ENCODE measurements at regions not wholly inside any gene's neighbourhood (a gene's known extent, or its start where the extent isn't known, plus 50 kb on each side); places are given as distances from the start of the nearest gene placed in this dataset.

DNA sequence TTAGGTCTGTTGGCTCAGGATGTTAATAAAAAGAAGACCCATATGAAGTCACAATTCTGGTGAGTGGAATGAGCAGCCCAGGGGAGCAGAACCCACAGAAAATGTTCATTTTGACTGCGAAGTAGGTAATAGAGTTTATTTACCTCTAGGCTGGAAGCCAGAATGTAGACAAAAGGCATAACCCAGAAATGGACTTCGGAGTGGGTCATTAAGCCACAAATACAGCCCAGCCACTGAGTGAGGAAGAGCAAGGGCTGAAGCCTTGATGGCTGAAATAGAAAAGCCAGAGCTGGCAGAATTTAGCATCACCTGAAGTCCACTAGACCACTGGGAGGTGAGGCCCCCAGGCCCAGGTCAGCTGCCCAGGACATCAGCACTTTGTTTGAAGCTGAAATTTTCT, 168.0 kb downstream of the NXNL2 start:
- TF ChIP-seq, protein P1, sequence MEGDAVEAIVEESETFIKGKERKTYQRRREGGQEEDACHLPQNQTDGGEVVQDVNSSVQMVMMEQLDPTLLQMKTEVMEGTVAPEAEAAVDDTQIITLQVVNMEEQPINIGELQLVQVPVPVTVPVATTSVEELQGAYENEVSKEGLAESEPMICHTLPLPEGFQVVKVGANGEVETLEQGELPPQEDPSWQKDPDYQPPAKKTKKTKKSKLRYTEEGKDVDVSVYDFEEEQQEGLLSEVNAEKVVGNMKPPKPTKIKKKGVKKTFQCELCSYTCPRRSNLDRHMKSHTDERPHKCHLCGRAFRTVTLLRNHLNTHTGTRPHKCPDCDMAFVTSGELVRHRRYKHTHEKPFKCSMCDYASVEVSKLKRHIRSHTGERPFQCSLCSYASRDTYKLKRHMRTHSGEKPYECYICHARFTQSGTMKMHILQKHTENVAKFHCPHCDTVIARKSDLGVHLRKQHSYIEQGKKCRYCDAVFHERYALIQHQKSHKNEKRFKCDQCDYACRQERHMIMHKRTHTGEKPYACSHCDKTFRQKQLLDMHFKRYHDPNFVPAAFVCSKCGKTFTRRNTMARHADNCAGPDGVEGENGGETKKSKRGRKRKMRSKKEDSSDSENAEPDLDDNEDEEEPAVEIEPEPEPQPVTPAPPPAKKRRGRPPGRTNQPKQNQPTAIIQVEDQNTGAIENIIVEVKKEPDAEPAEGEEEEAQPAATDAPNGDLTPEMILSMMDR (IDR thresholded peaks at IDR 0.05; ENCODE audit: borderline replicate concordance): no peak
- Histone ChIP-seq H3K4me1 (peaks cover 3% of the 10 kb centered on the region), H3K27ac (replicated peaks) (no peak overlapping the region), H3K4me3 (no peak overlapping the region), H3K27me3 (ENCODE audit: low read depth) (peaks cover 8% of the 10 kb centered on the region), H3K9me3 (replicated peaks) (no peaks in the 10 kb centered on the region), H3K36me3 (no peaks in the 10 kb centered on the region)
- DNase-seq: no peak
- intact Hi-C loops (cut with micrococcal nuclease): no loop called here

DNA sequence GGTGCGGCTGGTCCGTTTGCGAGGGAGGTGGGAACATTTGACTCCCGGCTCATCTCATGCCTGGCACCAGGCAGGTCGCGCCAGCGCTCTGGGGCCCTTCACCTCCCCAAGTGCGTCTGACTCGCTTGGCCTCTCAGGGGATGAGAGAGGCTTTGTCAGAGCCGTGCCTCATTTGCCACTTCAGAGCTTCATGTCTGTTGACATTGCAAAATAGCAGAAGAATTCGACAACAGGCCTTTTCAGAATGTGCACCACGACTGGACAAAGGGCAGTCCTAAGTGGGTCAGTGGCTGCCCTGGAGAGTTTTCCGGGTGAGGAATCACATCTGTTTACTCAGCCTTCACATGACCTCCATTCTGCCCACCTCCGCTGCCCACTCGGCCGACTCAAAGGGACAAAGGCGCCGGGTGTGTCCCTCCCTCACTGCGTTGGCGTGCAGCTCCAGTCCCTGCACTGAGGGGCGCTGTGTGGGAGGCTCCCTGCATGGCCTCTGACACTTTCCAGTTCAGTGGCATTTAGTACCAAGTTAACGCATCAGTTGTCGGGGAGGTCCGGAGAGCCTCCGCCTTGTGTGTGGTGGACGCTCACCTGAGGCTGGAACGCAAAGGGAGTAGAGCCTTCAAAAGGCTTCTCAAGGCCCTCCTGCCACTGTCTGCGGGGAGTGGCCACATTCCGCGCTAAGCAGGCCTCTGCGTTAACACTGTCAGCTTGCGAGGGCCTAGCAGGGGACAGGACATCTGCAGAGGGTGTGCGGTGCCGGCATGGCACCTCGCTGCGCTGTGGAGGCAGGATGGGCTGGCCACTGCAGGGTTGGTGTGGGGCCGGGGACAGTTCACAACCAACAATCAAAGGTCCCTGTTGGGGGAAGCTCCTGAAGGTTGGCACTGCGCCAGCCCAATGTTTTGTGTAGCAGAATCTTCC, 171.5 kb downstream of the NXNL2 start:
- intact Hi-C loops (cut with micrococcal nuclease): no loop called here
- no peaks in the 10 kb centered on the region for H3K27me3 ChIP-seq (ENCODE audit: low read depth)
- no peak overlapping the region for H3K27ac ChIP-seq (replicated peaks)
- no peaks in the 10 kb centered on the region for H3K4me1 ChIP-seq
- H3K4me3 ChIP-seq: no peak overlapping the region
- TF ChIP-seq, protein P1 (IDR thresholded peaks at IDR 0.05; ENCODE audit: borderline replicate concordance): no peak
- H3K9me3 ChIP-seq (replicated peaks): no peaks in the 10 kb centered on the region
- DNase-seq: no peak
- no peaks in the 10 kb centered on the region for H3K36me3 ChIP-seq

DNA sequence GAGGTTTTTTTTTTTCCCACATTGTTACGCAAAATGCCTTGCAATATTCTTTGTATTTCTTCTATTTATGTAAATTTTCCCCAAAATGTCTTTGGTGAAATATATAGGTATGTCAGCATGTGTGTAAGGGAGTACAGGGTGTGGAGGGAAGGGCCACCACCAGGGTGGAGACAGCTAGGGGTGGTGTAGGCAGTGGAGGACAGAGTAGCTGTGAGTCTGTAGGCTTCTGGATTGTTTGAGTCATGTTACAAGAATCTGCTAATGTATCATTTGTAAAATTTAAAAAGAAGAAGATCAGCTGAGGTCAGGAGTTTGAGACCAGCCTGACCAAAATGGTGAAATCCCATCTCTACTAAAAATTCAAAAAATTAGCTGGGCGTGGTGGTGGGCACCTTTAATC, 175.5 kb downstream of the NXNL2 start:
- Histone ChIP-seq H3K4me1 (no peaks in the 10 kb centered on the region), H3K36me3 (no peaks in the 10 kb centered on the region), H3K9me3 (replicated peaks) (peaks cover 8% of the 10 kb centered on the region), H3K27ac (replicated peaks) (no peak overlapping the region), H3K4me3 (no peak overlapping the region), H3K27me3 (ENCODE audit: low read depth) (no peaks in the 10 kb centered on the region)
- TF ChIP-seq, protein P1 (IDR thresholded peaks at IDR 0.05; ENCODE audit: borderline replicate concordance): no peak
- intact Hi-C loops (cut with micrococcal nuclease): no loop called here
- DNase-seq: no peak

DNA sequence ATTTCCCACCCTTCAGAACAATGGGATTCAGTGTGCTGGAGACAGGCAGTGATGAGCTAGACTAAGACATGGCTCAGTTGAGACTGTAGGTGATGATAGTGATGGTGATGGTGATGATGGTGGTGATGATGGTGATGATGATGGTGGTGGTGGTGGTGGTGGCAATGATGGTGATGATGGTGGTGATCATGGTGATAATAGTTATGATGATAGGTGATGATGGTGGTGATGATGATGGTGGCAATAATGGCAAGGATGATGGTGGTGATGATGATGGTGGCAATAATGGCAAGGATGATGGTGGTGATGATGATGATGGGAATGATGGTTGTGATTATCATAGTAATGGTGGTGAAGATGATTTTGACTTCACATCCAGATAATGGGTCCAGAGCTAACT, 176.7 kb downstream of the NXNL2 start:
- Histone ChIP-seq H3K27ac (replicated peaks) (no peak overlapping the region), H3K9me3 (replicated peaks) (peaks cover 13% of the 10 kb centered on the region), H3K4me1 (no peaks in the 10 kb centered on the region), H3K27me3 (ENCODE audit: low read depth) (no peaks in the 10 kb centered on the region), H3K4me3 (no peak overlapping the region), H3K36me3 (no peaks in the 10 kb centered on the region)
- no peak for DNase-seq
- TF ChIP-seq, protein P1 (IDR thresholded peaks at IDR 0.05; ENCODE audit: borderline replicate concordance): no peak
- intact Hi-C loops (cut with micrococcal nuclease): no loop called here

DNA sequence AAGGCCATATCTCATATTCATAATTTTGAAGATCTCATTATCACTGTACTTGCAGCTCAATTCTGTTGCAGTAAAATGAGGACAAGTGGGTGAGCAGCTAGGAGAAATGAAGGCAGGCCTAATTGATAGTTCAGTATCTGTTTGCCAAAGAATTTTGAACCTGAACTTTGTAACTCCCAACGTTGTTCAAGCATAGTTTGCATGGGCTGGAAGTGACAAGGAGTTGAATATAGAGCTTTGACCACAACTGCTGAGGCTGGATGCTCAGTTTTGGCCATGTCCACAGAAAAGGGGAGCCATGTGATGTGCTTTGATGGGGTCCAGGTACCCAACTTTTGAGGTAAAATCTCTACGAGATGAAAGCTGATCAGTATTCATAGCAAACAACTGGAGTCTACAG, 177.5 kb downstream of the NXNL2 start:
- intact Hi-C loops (cut with micrococcal nuclease): no loop called here
- H3K4me1 ChIP-seq: no peaks in the 10 kb centered on the region
- H3K27me3 ChIP-seq (ENCODE audit: low read depth): no peaks in the 10 kb centered on the region
- H3K27ac ChIP-seq (replicated peaks): no peak overlapping the region
- H3K9me3 ChIP-seq (replicated peaks): peaks cover 13% of the 10 kb centered on the region
- H3K4me3 ChIP-seq: no peak overlapping the region
- H3K36me3 ChIP-seq: no peaks in the 10 kb centered on the region
- TF ChIP-seq, protein P1 (IDR thresholded peaks at IDR 0.05; ENCODE audit: borderline replicate concordance): no peak
- no peak for DNase-seq
